Fibroblast of the aortic adventitia (primary cell): ENCODE measurements at regions not wholly inside any gene's neighbourhood (a gene's known extent, or its start where the extent isn't known, plus 50 kb on each side); places are given as distances from the start of the nearest gene placed in this dataset.
"Not testable (repeated sequence)": the region's sequence is repeated elsewhere in the genome, so short reads cannot be mapped to it uniquely, and the experiment has no call there.

ENCODE experiments used
- DNase-seq: peaks from one replicate; pipeline ENCODE4 v3.0.0-alpha.2; 2010; ENCODE audit warnings: low read depth
- H3K4me3 ChIP-seq: 2 replicates; pipeline ENCODE4 v1.5.1; 2011; ENCODE audit warnings: low read depth, mild to moderate bottlenecking, control low read depth, low read length, moderate library complexity
- TF ChIP-seq, protein P1 (sequence below): IDR thresholded peaks from 2 replicates; pipeline ENCODE4 v1.5.1; 2011; ENCODE audit warnings: mild to moderate bottlenecking, low read length, control low read depth, inconsistent platforms; ENCODE audit not compliant: insufficient read depth

DNA sequence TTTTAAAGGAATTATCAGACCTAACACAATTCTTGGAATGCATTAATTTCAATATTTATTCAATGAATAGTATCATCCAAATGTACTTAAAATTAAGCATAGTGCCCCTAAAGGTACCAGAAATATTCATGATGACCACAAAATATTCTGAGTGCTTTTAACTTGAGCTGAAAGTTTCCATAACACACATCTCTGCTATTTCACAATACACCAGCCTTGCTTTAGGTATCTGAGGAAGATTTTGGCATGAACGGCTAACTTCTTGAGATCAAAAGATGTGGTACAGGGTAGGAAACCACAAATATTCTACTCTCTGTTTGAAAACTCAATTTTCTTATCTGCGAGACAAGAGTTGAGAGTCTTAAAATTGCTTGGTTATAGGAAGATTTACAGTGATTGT is 538.3 kb upstream of the PCDH7 start:
- no peak for DNase-seq
- TF ChIP-seq, protein P1, sequence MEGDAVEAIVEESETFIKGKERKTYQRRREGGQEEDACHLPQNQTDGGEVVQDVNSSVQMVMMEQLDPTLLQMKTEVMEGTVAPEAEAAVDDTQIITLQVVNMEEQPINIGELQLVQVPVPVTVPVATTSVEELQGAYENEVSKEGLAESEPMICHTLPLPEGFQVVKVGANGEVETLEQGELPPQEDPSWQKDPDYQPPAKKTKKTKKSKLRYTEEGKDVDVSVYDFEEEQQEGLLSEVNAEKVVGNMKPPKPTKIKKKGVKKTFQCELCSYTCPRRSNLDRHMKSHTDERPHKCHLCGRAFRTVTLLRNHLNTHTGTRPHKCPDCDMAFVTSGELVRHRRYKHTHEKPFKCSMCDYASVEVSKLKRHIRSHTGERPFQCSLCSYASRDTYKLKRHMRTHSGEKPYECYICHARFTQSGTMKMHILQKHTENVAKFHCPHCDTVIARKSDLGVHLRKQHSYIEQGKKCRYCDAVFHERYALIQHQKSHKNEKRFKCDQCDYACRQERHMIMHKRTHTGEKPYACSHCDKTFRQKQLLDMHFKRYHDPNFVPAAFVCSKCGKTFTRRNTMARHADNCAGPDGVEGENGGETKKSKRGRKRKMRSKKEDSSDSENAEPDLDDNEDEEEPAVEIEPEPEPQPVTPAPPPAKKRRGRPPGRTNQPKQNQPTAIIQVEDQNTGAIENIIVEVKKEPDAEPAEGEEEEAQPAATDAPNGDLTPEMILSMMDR, result no peak
- no peak overlapping the region for H3K4me3 ChIP-seq

- no peak for DNase-seq
Measured at GRCh38 chr4:30182786-30183185, 537.4 kb upstream of the PCDH7 start.

GRCh38 chr4:30191902-30192301 is 528.3 kb upstream of the PCDH7 start:
- no peak overlapping the region for H3K4me3 ChIP-seq
- no peak for DNase-seq
- TF ChIP-seq, protein P1, result no peak

More at GRCh38 chr4:30182786-30183185, 537.4 kb upstream of the PCDH7 start:
- no peak overlapping the region for H3K4me3 ChIP-seq
- TF ChIP-seq, protein P1, result no peak

DNA sequence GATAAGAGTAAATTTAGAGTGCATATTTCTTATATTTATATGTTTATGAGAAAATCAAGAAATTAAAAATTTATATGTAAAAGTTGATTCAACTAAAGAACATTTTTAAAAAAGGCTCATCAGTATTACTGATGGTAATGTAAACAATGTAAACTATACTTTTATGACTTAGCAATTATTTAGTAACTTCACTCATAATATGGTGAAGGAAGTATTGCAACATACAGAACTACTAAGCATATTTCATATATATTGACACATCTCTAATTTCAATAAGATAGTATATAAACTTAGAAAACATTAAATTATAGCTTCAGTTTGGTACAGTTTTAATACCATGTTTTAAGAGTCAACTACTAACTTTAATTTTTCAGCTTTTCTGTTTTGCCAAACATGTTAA is 512.8 kb upstream of the PCDH7 start:
- TF ChIP-seq, protein P1, result no peak
- no peak for DNase-seq
- H3K4me3 ChIP-seq, result no peak overlapping the region

DNA sequence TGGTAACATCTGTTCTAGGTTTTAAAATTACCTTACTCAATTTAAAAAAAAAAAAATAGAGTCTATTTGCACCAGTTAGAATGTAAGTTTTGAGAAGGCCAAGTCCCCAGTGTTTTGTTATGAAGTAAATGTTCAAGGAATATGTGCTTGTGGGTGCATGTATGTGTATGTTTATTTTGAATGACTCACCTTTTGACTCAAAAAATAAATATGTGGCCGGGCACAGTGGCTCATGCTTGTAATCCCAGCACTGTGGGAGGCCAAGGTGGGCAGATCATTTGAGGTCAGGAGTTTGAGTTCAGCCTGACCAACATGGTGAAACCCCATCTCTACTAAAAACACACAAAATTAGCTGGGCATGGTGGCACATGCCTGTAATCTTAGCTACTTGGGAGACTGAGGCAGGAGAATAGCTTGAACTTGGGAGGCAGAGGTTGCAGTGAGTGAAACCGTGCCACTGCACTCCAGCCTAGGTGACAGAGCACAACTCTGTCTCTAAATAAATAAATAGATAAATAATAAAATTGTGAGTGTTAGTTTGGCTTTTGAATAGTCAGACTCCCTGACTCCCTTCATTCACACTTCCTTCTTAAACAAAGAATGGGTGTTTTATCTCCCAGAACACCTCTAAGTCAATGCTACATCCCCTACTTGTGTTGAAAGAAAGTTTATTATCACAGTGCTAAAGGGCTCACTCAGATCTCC is 511.3 kb upstream of the PCDH7 start:
- no peak for DNase-seq
- H3K4me3 ChIP-seq, result no peak overlapping the region
- TF ChIP-seq, protein P1, result no peak

DNA sequence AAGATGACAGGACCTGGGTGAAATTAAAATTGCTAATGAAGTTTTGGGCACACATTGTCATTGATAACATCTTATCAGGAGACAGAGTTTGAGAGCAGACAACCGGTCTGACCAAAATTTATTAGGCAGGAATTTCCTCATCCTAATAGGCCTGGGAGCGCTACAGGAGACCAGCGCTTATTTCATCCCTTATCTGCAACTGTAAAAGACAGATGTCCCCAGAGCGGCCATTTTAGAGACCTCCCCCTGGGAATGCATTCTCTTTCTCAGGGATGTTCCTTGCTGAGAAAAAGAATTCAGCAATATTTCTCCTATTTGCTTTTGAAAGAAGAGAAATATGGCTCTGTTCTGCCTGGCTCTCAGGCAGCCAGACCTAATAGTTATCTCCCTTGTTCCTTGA is 504.2 kb upstream of the PCDH7 start:
- H3K4me3 ChIP-seq, DNase-seq: not testable (repeated sequence)

- TF ChIP-seq, protein P1, result no peak
- no peak for DNase-seq
Measured at GRCh38 chr4:30245140-30245539, 475.0 kb upstream of the PCDH7 start.

More at GRCh38 chr4:30245140-30245539, 475.0 kb upstream of the PCDH7 start:
- no peak overlapping the region for H3K4me3 ChIP-seq
